Right lobe of liver (tissue), 6 donors: ENCODE measurements at regions not wholly inside any gene's neighbourhood (a gene's known extent, or its start where the extent isn't known, plus 50 kb on each side); places are given as distances from the start of the nearest gene placed in this dataset.

Experiments
- ATAC-seq, 4 donors: fragments of 200-7000 bp; cut with Tn5 transposase; one replicate each; pipeline ENCODE4 v1.9.1; 2020; ENCODE audit warnings: mild to moderate bottlenecking in 4 of 4, moderate library complexity in 4 of 4
- DNase-seq, 3 donors: peaks; one replicate each; pipeline ENCODE4 v3.0.0-alpha.2; 2020
- H3K27ac ChIP-seq, 3 donors: fragments of 200-600 bp; one replicate each; pipeline ENCODE4 v1.8.0; 2022
- H3K27me3 ChIP-seq, 2 donors: fragments of 200-600 bp; one replicate each; pipeline ENCODE4 v1.8.0; 2022
- H3K36me3 ChIP-seq, 4 donors: fragments of 200-600 bp; sonication (generic) in 1 of 4; one replicate each; pipeline versions ENCODE4 v1.5.1 to v1.8.0; 2017 to 2022; ENCODE audit warnings: control low read depth in 1 of 4
- H3K4me1 ChIP-seq, 4 donors: fragments of 200-600 bp; sonication (generic) in 1 of 4; one replicate each; pipeline versions ENCODE4 v1.5.1 to v1.8.0; 2017 to 2022; ENCODE audit warnings: control low read depth in 1 of 4
- H3K4me3 ChIP-seq, 3 donors: fragments of 200-600 bp; one replicate each; pipeline ENCODE4 v1.8.0; 2022
- H3K9me3 ChIP-seq, 4 donors: fragments of 200-600 bp; sonication (generic) in 1 of 4; one replicate each; pipeline versions ENCODE4 v1.5.1 to v1.8.0; 2017 to 2022; ENCODE audit warnings: control low read depth in 1 of 4
- CTCF ChIP-seq, 4 donors: fragments of 200-600 bp in 3 of 4; fragments of 450-650 bp in 1 of 4; IDR thresholded peaks; one replicate each; pipeline versions ENCODE4 v1.5.1 to v1.8.0; 2016 to 2022; ENCODE audit warnings: antibody characterized with exemption in 4 of 4, mild to moderate bottlenecking in 2 of 4
- POLR2A ChIP-seq: fragments of 450-650 bp; IDR thresholded peaks from one replicate; pipeline ENCODE4 v1.6.1; 2017; ENCODE audit warnings: antibody characterized with exemption, mild to moderate bottlenecking
- WGBS: methylation state at CpG from one replicate; pipeline ENCODE4 v1.1.6; 2018; ENCODE audit warnings: low coverage, low lambda C conversion rate; ENCODE audit not compliant: insufficient coverage; ENCODE audit errors: missing lambda C conversion rate; 5-methylcytosine and 5-hydroxymethylcytosine counted together
- intact Hi-C, 2 donors: fragments of 100-400 bp; cut with DNase I; formaldehyde crosslinking; loops; one replicate each; pipeline versions ENCODE4 v1.11.2 to v1.14.1; 2022
- donor health status: DM: no; HTN: yes; CAD: no.
- donor health status: DM: no; HTN: no; CAD: no.
- donor health status: DM: no; HTN: no; CAD: no.
- donor health status: DM: no; HTN: yes; CAD: no.
- donor health status: DM: no; HTN: yes; CAD: no.

DNA sequence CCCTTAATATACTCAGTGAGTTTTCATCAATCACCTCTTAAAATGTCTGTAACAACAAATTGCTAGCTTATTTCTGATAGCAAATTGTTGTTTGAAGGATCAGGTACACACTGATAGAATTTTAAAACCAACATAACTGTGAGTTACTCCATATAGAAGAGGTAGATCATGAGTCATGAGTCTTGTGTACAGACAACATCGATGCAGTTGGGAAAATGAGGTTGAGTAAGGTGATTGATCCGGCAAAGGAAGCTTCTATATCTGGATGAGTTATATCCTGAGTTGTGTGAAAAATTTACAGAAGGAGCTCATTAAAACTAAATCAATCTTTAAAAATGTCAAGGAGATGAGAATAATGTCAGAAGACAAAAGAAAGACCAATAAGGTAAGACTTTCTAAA, 604.6 kb upstream of the RGMB start:
- 77% methylated on average over 2 of the region's 2 CpGs for WGBS
- no peak for TF ChIP-seq CTCF (IDR thresholded peaks at IDR 0.05)
- TF ChIP-seq POLR2A, result no peak

DNA sequence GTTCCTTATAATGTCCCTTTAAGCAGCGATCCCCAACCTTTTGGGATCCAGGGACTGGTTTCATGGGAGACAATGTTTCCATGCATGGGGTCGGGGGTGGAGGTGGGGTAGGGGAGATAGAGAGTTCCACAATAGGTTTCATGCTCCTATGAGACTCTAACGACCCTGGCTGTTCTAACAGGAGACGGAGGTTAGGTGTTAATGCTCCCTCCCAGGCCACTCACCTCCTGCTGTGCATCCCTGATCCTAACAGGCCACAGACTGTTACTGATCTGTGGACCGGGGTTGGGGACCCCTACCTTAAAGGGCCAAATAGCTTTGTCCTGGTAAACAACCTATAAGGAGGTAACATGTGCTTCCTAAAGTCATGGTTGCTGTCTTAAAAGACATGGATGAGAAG, 602.5 kb upstream of the RGMB start:
- H3K27me3 ChIP-seq, result no peaks in the 10 kb centered on the region
- no peak for ATAC-seq
- no peak overlapping the region for H3K4me3 ChIP-seq
- TF ChIP-seq CTCF (IDR thresholded peaks at IDR 0.05) (no peak), POLR2A (no peak)
- no peaks in the 10 kb centered on the region for H3K4me1 ChIP-seq
- H3K27ac ChIP-seq, result no peak overlapping the region
- intact Hi-C loops, result no loop called here
- DNase-seq, result no peak
- H3K36me3 ChIP-seq, result no peaks in the 10 kb centered on the region
- WGBS, result 26% methylated on average over 5 of the region's 5 CpGs
- H3K9me3 ChIP-seq, result no peaks in the 10 kb centered on the region

More for the DNA sequence above, 604.6 kb upstream of the RGMB start:
- Histone ChIP-seq H3K9me3 (no peaks in the 10 kb centered on the region), H3K27me3 (no peaks in the 10 kb centered on the region), H3K27ac (no peak overlapping the region), H3K36me3 (no peaks in the 10 kb centered on the region), H3K4me1 (no peaks in the 10 kb centered on the region), H3K4me3 (no peak overlapping the region)
- no peak for DNase-seq
- no peak for ATAC-seq
- intact Hi-C loops, result no loop called here

GRCh38 chr5:98173334-98173733, 600.1 kb upstream of the RGMB start:
- intact Hi-C loops, result no loop called here
- H3K27ac ChIP-seq, result no peak overlapping the region
- no peaks in the 10 kb centered on the region for H3K9me3 ChIP-seq
- no peaks in the 10 kb centered on the region for H3K36me3 ChIP-seq
- ATAC-seq, result no peak
- DNase-seq, result no peak
- no peaks in the 10 kb centered on the region for H3K27me3 ChIP-seq
- TF ChIP-seq CTCF (IDR thresholded peaks at IDR 0.05) (no peak), POLR2A (no peak)
- H3K4me1 ChIP-seq, result no peaks in the 10 kb centered on the region
- H3K4me3 ChIP-seq, result no peak overlapping the region

- no peak for TF ChIP-seq CTCF (IDR thresholded peaks at IDR 0.05)
- TF ChIP-seq POLR2A, result no peak
- no peaks in the 10 kb centered on the region for H3K9me3 ChIP-seq
- H3K4me3 ChIP-seq, result no peak overlapping the region
- intact Hi-C loops, result no loop called here
- no peak for ATAC-seq
- no peak for DNase-seq
- no peaks in the 10 kb centered on the region for H3K4me1 ChIP-seq
- H3K36me3 ChIP-seq, result no peaks in the 10 kb centered on the region
- no peaks in the 10 kb centered on the region for H3K27me3 ChIP-seq
- no peak overlapping the region for H3K27ac ChIP-seq
Measured at GRCh38 chr5:98175474-98175873, 598.0 kb upstream of the RGMB start.
